Loucy (cell line): ENCODE measurements at regions not wholly inside any gene's neighbourhood (a gene's known extent, or its start where the extent isn't known, plus 50 kb on each side); places are given as distances from the start of the nearest gene placed in this dataset.

Experiments
- EZH2phosphoT487 ChIP-seq: fragments of 200-600 bp; IDR thresholded peaks from 2 replicates; pipeline ENCODE4 v1.6.1; 2018; ENCODE audit warnings: antibody characterized with exemption, mild to moderate bottlenecking, moderate library complexity, borderline replicate concordance
- TF ChIP-seq, protein P1 (sequence below): fragments of 200-600 bp; sonication (generic); conservative IDR thresholded peaks from 2 replicates; pipeline ENCODE4 v1.5.1; 2014; ENCODE audit warnings: mild to moderate bottlenecking, antibody characterized with exemption, low read length

DNA sequence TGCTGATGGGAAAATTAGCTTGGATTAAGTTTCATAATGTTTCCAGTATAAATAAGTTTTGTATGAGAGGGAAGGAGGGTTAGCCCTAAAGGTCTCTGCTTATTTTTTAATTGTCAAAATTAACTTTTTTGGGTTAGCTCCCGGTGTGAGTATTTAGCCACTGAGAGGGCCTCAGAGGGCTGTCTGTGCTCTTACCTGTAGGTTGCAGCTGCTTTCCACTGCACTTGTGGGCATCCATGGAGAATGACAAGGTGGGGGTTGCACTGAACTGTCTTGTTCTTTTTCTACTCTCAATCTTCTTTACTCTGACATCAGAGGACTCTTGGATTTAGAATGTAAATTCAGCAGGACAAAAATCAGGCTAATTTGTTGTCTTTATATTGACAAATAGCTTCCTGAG lies 81.4 kb downstream of the CD164 start:
- TF ChIP-seq, protein P1, sequence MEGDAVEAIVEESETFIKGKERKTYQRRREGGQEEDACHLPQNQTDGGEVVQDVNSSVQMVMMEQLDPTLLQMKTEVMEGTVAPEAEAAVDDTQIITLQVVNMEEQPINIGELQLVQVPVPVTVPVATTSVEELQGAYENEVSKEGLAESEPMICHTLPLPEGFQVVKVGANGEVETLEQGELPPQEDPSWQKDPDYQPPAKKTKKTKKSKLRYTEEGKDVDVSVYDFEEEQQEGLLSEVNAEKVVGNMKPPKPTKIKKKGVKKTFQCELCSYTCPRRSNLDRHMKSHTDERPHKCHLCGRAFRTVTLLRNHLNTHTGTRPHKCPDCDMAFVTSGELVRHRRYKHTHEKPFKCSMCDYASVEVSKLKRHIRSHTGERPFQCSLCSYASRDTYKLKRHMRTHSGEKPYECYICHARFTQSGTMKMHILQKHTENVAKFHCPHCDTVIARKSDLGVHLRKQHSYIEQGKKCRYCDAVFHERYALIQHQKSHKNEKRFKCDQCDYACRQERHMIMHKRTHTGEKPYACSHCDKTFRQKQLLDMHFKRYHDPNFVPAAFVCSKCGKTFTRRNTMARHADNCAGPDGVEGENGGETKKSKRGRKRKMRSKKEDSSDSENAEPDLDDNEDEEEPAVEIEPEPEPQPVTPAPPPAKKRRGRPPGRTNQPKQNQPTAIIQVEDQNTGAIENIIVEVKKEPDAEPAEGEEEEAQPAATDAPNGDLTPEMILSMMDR, result no peak
- no peak for TF ChIP-seq EZH2phosphoT487
